GM19239 (cell line): ENCODE measurements at regions not wholly inside any gene's neighbourhood (a gene's known extent, or its start where the extent isn't known, plus 50 kb on each side); places are given as distances from the start of the nearest gene placed in this dataset.

Experiments used
- DNase-seq: peaks from one replicate; pipeline ENCODE4 v3.0.0; 2011; ENCODE audit warnings: low spot score; ENCODE audit not compliant: insufficient read length
- FAIRE-seq: peaks from 2 replicates; lab custom pipeline; 2011; peaks lifted over from hg19 to GRCh38; lab: Jason Lieb, UNC

DNA sequence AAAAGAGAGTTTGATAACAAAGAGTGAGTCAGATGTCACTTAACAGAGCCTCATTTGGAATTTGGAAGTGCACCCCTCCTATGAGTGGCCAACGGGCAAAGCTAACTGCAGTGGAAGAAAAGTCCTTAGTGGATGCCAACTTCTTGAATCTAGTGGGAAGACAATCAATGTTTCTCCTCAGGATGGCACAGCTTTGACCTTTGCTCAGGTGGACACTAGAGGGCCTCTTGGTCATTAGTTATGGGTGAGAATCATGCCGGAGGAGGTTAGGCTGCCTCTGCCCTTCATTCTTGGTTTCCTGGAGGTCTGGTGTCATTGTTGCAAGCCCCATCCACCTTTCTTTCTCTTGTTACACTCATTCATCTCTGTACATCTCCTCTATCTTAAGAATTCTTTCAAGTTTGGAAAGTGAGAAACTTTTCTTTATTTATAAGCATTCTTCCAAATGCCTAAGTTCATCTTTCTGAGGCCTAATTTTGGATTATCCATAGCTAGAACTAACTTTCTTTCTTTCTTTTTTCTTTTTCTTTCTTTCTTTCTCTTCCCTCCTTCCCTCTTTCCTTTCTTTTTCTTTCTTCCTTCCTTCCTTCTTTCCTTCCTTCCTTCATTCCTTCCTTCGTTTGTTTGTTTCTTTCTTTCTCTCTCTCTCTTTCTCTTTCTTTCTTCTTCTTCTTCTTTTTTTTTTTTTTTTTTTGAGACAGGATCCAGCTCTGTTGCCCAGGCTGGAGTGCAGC is 327.2 kb upstream of the TSHZ3 start:
- no peak for DNase-seq
- no peak for FAIRE-seq

- DNase-seq, result no peak
- no peak for FAIRE-seq
Measured at GRCh38 chr19:31678421-31678820, 329.2 kb upstream of the TSHZ3 start.

DNA sequence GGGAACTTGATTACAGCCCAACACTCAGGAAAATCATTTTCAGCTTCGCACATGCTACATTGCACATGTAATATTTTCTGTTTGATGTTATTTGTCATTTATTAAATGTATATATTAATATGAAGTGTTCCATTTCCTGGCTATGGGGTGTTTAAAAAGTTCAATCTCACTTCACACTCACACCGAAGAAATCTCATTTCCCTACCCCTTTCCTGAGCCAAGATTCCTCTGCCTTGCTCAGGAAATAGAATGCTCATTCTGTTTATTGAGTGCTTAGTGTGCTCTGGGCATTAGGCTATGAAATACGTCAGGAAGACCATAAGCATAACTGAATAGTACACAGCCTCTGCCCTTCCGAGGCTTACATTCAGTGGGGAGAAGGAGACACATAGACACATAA is 331.9 kb upstream of the TSHZ3 start:
- FAIRE-seq (no peak), DNase-seq (no peak)

DNA sequence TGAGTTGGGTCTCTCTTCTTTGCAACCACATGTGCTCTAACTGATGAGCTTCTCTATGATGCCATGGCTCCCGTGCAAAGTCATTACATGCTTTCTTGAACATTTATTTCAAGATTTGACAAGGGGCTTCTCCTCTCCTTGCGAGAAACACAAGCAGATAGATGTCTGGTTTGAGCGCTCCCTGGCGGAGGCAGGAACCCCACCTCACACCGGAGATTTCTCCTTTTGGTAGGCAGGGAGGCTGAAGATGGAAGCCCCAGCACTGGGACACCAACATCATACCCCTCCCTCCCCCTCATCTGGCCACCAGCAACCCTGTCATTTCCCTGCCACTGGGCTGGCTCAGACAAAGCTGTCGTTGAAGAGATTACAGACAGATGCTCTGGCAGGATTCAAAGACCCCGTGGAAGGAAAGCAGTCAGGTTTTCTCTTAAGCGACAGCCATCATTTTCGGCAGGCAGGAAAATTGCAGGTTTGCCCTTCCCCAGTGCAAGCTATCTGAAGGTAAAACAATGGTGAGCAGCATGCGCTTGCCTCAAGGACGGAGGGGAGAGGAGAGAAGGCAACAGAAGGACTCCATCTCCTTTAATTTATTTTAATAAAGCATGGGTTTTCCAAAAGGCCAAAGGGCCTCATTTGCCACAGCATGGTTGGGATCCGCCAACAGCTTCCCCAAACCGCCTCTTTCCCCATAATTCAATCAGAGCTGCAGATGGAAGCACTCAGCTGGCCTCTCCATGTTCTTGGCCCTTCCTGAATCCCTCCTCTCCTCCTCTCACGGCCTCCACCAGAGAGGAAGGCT is 344.1 kb upstream of the TSHZ3 start:
- no peak for DNase-seq

GRCh38 chr19:31693933-31694269 is 344.7 kb upstream of the TSHZ3 start:
- no peak for DNase-seq
- FAIRE-seq, result no peak

More for the DNA sequence above, 344.1 kb upstream of the TSHZ3 start:
- no peak for FAIRE-seq

GRCh38 chr19:31694761-31695160 is 345.5 kb upstream of the TSHZ3 start:
- FAIRE-seq, result no peak
- DNase-seq, result no peak

- FAIRE-seq, result no peak
- no peak for DNase-seq
Measured at GRCh38 chr19:31699421-31699820, 350.2 kb upstream of the TSHZ3 start.

- DNase-seq (no peak), FAIRE-seq (no peak)
Measured at GRCh38 chr19:31701146-31701545, 351.9 kb upstream of the TSHZ3 start.

DNA sequence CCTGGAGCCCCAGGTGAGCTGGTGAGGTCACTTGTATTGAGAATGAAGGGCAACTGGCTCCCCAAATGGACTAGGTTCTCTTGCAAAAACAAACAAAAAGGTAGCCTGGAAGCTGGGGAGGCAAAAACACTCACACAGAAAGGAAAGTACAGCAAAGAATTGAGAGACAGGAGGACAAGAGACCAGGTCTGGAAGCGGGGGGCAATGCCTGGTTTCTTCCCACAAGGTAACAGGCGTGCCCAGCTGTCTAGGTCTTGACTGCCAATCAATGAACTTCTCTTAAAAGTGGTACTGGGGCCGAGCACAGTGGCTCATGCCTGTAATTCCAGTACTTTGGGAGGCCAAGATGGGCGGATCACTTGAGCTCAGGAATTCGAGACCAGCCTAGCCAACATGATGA is 356.4 kb upstream of the TSHZ3 start:
- DNase-seq (no peak), FAIRE-seq (no peak)

DNA sequence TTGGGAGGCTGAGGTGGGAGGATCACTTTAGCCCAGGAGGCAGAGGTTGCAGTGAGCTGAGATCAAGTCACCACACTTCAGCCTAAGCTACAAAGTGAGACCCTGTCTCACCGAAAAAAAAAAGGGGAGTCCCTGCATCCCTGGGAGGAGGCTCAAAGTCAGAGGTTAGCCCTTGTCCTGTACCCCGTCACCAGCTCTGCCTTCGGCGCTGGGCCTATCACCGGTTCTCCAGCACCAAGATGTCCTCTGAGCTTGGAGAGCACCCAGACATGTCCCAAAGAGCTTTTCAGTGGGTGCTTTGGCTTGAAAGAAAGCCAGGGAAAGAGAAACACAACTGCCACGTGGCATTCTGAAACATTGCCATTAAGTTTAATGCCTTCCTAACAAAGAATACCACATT is 356.9 kb upstream of the TSHZ3 start:
- FAIRE-seq (no peak), DNase-seq (no peak)

GRCh38 chr19:31706691-31707620 is 357.7 kb upstream of the TSHZ3 start:
- DNase-seq, result no peak
- FAIRE-seq, result no peak

GRCh38 chr19:31708520-31708919 is 359.3 kb upstream of the TSHZ3 start:
- no peak for DNase-seq
- no peak for FAIRE-seq

DNA sequence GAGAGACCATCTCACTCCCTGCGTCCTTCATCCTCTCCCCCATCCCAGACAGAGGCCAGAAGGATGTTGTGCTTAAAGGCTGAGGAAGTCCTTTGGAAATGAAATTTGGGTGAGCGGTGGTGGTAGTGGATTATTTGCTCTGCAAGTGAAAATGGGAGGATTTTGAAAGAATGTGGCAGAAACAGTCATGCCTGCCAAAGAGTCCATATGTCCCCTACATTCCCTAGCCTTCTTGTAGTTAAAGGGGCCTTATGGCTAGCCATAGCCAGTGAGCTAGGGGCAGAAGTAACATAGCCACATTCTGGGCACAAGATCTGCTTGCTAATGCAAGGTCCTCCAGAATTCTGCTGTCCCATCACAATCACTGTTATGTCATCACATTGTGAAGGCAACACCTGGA is 360.2 kb upstream of the TSHZ3 start:
- DNase-seq (no peak), FAIRE-seq (no peak)

- FAIRE-seq, result no peak
- no peak for DNase-seq
Measured at GRCh38 chr19:31715249-31715945, 366.2 kb upstream of the TSHZ3 start.

- no peak for FAIRE-seq
- DNase-seq, result no peak
Measured at GRCh38 chr19:31716826-31717225, 367.6 kb upstream of the TSHZ3 start.

DNA sequence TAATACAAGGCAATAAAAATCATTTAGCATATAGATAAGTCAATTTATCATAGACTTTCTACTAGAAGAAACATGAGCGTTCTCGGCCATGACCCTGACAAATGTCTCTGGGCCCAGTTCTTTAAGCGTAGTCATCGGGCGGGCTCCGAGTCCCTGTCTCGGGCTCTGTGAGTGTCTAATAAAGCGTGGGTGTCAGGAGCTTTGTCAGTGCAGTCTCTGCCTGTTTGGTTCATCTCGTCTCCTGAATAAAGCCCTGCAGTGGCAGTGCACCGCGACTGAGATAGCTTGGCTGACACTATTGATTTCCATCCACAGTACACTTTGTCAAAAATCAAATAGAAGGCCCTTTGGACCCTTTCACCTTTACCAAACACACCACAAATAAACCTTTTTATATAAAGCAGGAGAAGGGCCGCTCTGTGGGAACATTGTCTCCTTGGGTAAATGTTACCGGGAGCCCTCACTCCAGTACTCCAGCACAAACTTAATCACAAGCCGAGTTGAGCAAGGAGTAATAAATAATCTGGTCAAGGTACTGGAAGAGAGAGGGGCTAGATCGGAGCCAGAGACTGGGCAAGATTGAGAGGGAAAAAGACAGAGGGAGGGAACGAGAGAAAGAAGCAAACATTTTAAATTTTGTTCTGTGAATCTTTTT is 368.2 kb upstream of the TSHZ3 start:
- FAIRE-seq, result no peak
- DNase-seq, result no peak

DNA sequence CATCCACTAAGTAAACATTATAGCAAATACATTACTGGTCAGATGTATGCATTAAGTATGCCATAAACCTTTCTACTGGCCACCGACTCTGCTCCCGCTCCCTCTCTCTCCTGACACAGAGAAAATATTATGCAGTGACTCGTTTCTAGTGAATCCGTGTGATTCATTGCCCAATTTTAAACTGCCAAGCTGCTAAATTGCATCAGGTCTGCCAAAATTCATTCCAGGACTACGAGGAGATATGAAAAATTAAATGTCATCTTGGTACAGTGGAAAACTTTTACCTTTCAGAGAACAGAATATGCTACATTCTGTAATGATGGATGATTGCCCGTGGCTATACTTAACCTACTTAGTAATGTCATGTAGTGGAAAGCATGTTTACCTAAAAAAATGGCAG is 368.8 kb upstream of the TSHZ3 start:
- DNase-seq (no peak), FAIRE-seq (no peak)

- DNase-seq, result no peak
- no peak for FAIRE-seq
Measured at GRCh38 chr19:31718898-31719297, 369.7 kb upstream of the TSHZ3 start.

DNA sequence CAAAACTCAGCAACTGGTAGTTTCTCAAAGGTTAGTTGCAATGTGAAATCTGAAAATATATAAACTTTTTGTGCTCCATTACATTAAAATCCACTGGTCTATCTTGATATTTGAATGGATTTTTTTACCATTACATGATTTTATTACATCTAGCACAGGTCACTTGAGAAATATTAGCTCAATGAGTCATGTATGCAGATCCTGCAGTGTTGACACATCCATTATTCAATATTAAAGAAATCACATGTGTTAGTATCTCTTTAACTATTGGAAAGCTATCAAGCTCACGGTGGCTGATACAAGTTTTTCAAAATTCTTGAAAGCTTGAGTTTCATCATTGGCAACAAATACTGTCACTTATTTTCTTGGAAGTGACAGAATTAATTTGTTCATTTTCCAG is 373.9 kb upstream of the TSHZ3 start:
- DNase-seq, result no peak
- no peak for FAIRE-seq

GRCh38 chr19:31725051-31725450 is 375.8 kb upstream of the TSHZ3 start:
- DNase-seq (no peak), FAIRE-seq (no peak)
